SK-N-SH (cell line): ENCODE measurements at regions not wholly inside any gene's neighbourhood (a gene's known extent, or its start where the extent isn't known, plus 50 kb on each side); places are given as distances from the start of the nearest gene placed in this dataset.

Experiments
- CTCF ChIA-PET: fragments of 300-600, 350-600 bp; formaldehyde crosslinking; extraction: SDS; loops from one replicate; lab custom pipeline; 2021; lab: Yijun Ruan, JAX
- POLR2A ChIA-PET: fragments of 350-600 bp; sonication (Branson Sonifier 250); formaldehyde crosslinking; extraction: SDS; loops from one replicate; lab custom pipeline; 2020; ENCODE audit warnings: antibody characterized with exemption, inconsistent platforms; lab: Yijun Ruan, JAX
- DNase-seq: peaks from one replicate; pipeline ENCODE4 v3.0.0; 2012
- H2AFZ ChIP-seq: fragments of 200-600 bp; sonication (generic); 2 replicates; pipeline ENCODE4 v1.8.1; 2016; ENCODE audit warnings: antibody characterized with exemption, mild to moderate bottlenecking, low read depth
- H3F3A ChIP-seq: fragments of 200-600 bp; sonication (generic); replicated peaks from 2 replicates; pipeline ENCODE3; 2016; ENCODE audit warnings: antibody characterized with exemption, mild to moderate bottlenecking; ENCODE audit not compliant: insufficient read depth
- H3K27ac ChIP-seq, 2 experiments: fragments of 200-500 bp in 1 of 2; fragments of 200-600 bp in 1 of 2; sonication (Bioruptor generic) in 1 of 2; sonication (generic), shearing (Covaris generic) in 1 of 2; 2 replicates each; pipeline versions ENCODE4 v1.5.1 to v1.6.1; 2014 to 2016; ENCODE audit warnings: low read depth in 2 of 2, inconsistent platforms in 1 of 2, low read length in 1 of 2, mild to moderate bottlenecking in 1 of 2, mixed read lengths in 1 of 2
- H3K27me3 ChIP-seq: fragments of 200-600 bp; sonication (generic), shearing (Covaris generic); 2 replicates; pipeline ENCODE4 v1.6.1; 2016; ENCODE audit warnings: mixed run types; ENCODE audit not compliant: insufficient read depth
- H3K36me3 ChIP-seq, 2 experiments: fragments of 200-500 bp in 1 of 2; fragments of 200-600 bp in 1 of 2; sonication (Bioruptor generic) in 1 of 2; sonication (generic) in 1 of 2; replicated peaks in 1 of 2; 2 replicates each; pipeline versions ENCODE3 to v1.5.1; 2014 to 2016; ENCODE audit warnings: low read length in 1 of 2, mild to moderate bottlenecking in 1 of 2; ENCODE audit not compliant: insufficient read depth in 2 of 2, control insufficient read depth in 1 of 2
- H3K4me1 ChIP-seq, 2 experiments: fragments of 200-500 bp in 1 of 2; fragments of 200-600 bp in 1 of 2; sonication (Bioruptor generic) in 1 of 2; sonication (generic), shearing (Covaris generic) in 1 of 2; 2 replicates each; pipeline versions ENCODE4 v1.5.1 to v1.6.1; 2014 to 2016; ENCODE audit warnings: low read depth in 1 of 2, low read length in 1 of 2, mixed run types in 1 of 2; ENCODE audit not compliant: insufficient read depth in 2 of 2, control insufficient read depth in 1 of 2
- H3K4me2 ChIP-seq: fragments of 200-600 bp; sonication (generic), shearing (Covaris generic); 2 replicates; pipeline ENCODE4 v1.6.1; 2017; ENCODE audit warnings: mixed run types
- H3K4me3 ChIP-seq, 2 experiments: fragments of 200-500 bp in 1 of 2; fragments of 200-600 bp in 1 of 2; sonication (Bioruptor generic) in 1 of 2; sonication (generic), shearing (Covaris generic) in 1 of 2; 2 replicates each; pipeline versions ENCODE4 v1.5.1 to v1.8.1; 2014 to 2016; ENCODE audit warnings: low read depth in 2 of 2, inconsistent platforms in 1 of 2, low read length in 1 of 2, mild to moderate bottlenecking in 1 of 2, mixed read lengths in 1 of 2, moderate library complexity in 1 of 2
- H3K79me2 ChIP-seq: fragments of 200-600 bp; sonication (generic); 2 replicates; pipeline ENCODE4 v1.8.1; 2017; ENCODE audit warnings: mild to moderate bottlenecking; ENCODE audit not compliant: insufficient read depth
- H3K9ac ChIP-seq: fragments of 200-600 bp; sonication (generic); 2 replicates; pipeline ENCODE4 v1.6.1; 2017; ENCODE audit warnings: mixed run types
- H3K9me2 ChIP-seq: fragments of 200-600 bp; sonication (generic); 2 replicates; pipeline ENCODE4 v1.6.1; 2017; ENCODE audit warnings: mixed run types
- H3K9me3 ChIP-seq: fragments of 200-600 bp; sonication (generic); 2 replicates; pipeline ENCODE4 v1.6.1; 2017; ENCODE audit warnings: mixed run types, mild to moderate bottlenecking, moderate library complexity
- H4K20me1 ChIP-seq: fragments of 200-600 bp; sonication (generic); 2 replicates; pipeline ENCODE4 v1.6.1; 2017; ENCODE audit warnings: mild to moderate bottlenecking, mixed run types; ENCODE audit not compliant: insufficient read depth
- CHD2 ChIP-seq: fragments of 150-350 bp; IDR thresholded peaks from 2 replicates; pipeline ENCODE4 v1.6.1; 2018; ENCODE audit warnings: low read length; ENCODE audit not compliant: partially characterized antibody
- CTCF ChIP-seq: fragments of 200-600 bp; sonication (generic); IDR thresholded peaks from 2 replicates; pipeline ENCODE4 v1.6.1; 2017; ENCODE audit warnings: antibody characterized with exemption, mild to moderate bottlenecking, moderate library complexity
- EP300 ChIP-seq, 2 experiments: IDR thresholded peaks; 2 replicates each; pipeline versions ENCODE4 v1.4.0 to v1.6.1; 2012; ENCODE audit warnings: borderline replicate concordance in 1 of 2, low read depth in 1 of 2, low read length in 1 of 2
- FOSL2 ChIP-seq: IDR thresholded peaks from 2 replicates; pipeline ENCODE4 v1.4.0; 2012; ENCODE audit warnings: low read depth, mild to moderate bottlenecking, moderate library complexity, borderline replicate concordance
- FOXJ3 ChIP-seq: sonication (generic); formaldehyde crosslinking; IDR thresholded peaks from 2 replicates; pipeline ENCODE4 v1.5.1; 2020; ENCODE audit warnings: mild to moderate bottlenecking, missing genetic modification reagents
- JUND ChIP-seq: IDR thresholded peaks from 2 replicates; pipeline ENCODE4 v1.4.0; 2012
- NRF1 ChIP-seq: IDR thresholded peaks from 2 replicates; pipeline ENCODE4 v1.6.1; 2012; ENCODE audit warnings: low read depth, mild to moderate bottlenecking, low read length
- PBX3 ChIP-seq: IDR thresholded peaks from 2 replicates; pipeline ENCODE4; 2012
- RCOR1 ChIP-seq: fragments of 150-350 bp; IDR thresholded peaks from 2 replicates; pipeline ENCODE4 v1.6.1; 2017; ENCODE audit warnings: antibody characterized with exemption, low read length
- RFX5 ChIP-seq: IDR thresholded peaks from 2 replicates; pipeline ENCODE4 v1.6.1; 2012; ENCODE audit warnings: mild to moderate bottlenecking, improper control_type of control experiment, low read length
- SMC3 ChIP-seq: IDR thresholded peaks from 2 replicates; pipeline ENCODE4 v1.6.1; 2012; ENCODE audit warnings: low read depth, low read length, improper control_type of control experiment
- TAF1 ChIP-seq: IDR thresholded peaks from 2 replicates; pipeline ENCODE4 v1.6.1; 2012; ENCODE audit warnings: low read depth, mild to moderate bottlenecking, low read length, moderate library complexity, borderline replicate concordance
- TCF12 ChIP-seq: IDR thresholded peaks from 2 replicates; pipeline ENCODE4 v1.4.0; 2012
- TEAD4 ChIP-seq: IDR thresholded peaks from 2 replicates; pipeline ENCODE4 v1.4.0; 2012; ENCODE audit warnings: mild to moderate bottlenecking, borderline replicate concordance; ENCODE audit not compliant: insufficient read depth
- WGBS: methylation state at CpG from one replicate; pipeline ENCODE4 v1.1.6; 2017; ENCODE audit warnings: low lambda C conversion rate; 5-methylcytosine and 5-hydroxymethylcytosine counted together
- TF ChIP-seq, protein P1 (sequence below): fragments of 150-350 bp; IDR thresholded peaks from 2 replicates; pipeline ENCODE4 v1.6.1; 2017; ENCODE audit warnings: antibody characterized with exemption, low read length, low read depth, borderline replicate concordance

DNA sequence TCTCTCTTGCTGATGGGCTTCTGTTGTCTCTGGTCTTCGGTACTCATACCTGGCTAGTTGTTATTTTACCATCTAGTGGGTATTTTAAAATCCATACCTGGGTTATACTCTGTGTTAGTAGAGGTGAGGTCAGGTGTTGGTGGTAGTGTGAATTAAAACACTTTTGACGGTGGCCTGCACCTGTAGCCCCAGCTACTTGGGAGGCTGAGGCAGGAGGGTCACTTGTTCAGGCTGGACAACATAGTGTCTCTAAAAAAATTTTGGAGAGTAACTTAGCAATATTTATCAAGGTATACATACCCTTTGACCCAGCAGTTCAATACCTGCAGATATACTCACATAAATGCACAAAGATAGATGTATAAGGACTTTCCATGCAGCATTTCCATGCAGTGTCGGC lies 55.4 kb downstream of the GSX1 start:
- no peak overlapping the region for H3K9ac ChIP-seq
- H3K36me3 ChIP-seq = no peaks in the 10 kb centered on the region
- ChIA-PET CTCF (interaction anchor here (1.3 to 1.5 kb wide), 3 partner anchors 21 to 485 kb away, joined by 3 to 4 read pairs (median 3); no protein-coding TSS in a partner anchor), POLR2A (no interaction called here)
- H3K4me2 ChIP-seq = no peak overlapping the region
- no peaks in the 10 kb centered on the region for H3K9me2 ChIP-seq
- no peaks in the 10 kb centered on the region for H3K9me3 ChIP-seq
- DNase-seq = no peak
- H3K79me2 ChIP-seq = no peaks in the 10 kb centered on the region
- TF ChIP-seq PBX3 = no peak
- no peak for TF ChIP-seq EP300 (IDR thresholded peaks at IDR 0.05; ENCODE audit: borderline replicate concordance in 1 of 2, low read depth in 1 of 2, low read length in 1 of 2)
- no peak for TF ChIP-seq RCOR1
- TF ChIP-seq, protein P1, sequence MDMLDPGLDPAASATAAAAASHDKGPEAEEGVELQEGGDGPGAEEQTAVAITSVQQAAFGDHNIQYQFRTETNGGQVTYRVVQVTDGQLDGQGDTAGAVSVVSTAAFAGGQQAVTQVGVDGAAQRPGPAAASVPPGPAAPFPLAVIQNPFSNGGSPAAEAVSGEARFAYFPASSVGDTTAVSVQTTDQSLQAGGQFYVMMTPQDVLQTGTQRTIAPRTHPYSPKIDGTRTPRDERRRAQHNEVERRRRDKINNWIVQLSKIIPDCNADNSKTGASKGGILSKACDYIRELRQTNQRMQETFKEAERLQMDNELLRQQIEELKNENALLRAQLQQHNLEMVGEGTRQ = no peak
- TF ChIP-seq NRF1 = no peak
- no peak for TF ChIP-seq TEAD4
- no peak for TF ChIP-seq FOSL2
- TF ChIP-seq RFX5 = no peak
- TF ChIP-seq SMC3 = no peak
- no peak for TF ChIP-seq CTCF
- no peak for TF ChIP-seq CHD2
- TF ChIP-seq JUND = no peak
- TF ChIP-seq TAF1 = no peak
- H4K20me1 ChIP-seq = no peaks in the 10 kb centered on the region
- no peaks in the 10 kb centered on the region for H3K4me1 ChIP-seq
- no peaks in the 10 kb centered on the region for H3F3A ChIP-seq
- 23% methylated on average over 3 of the region's 3 CpGs for WGBS
- H3K4me3 ChIP-seq = no peak overlapping the region
- no peak overlapping the region for H2AFZ ChIP-seq
- no peak overlapping the region for H3K27ac ChIP-seq
- H3K27me3 ChIP-seq = peaks cover 23% of the 10 kb centered on the region; the same call in 1 of the 2 replicates

DNA sequence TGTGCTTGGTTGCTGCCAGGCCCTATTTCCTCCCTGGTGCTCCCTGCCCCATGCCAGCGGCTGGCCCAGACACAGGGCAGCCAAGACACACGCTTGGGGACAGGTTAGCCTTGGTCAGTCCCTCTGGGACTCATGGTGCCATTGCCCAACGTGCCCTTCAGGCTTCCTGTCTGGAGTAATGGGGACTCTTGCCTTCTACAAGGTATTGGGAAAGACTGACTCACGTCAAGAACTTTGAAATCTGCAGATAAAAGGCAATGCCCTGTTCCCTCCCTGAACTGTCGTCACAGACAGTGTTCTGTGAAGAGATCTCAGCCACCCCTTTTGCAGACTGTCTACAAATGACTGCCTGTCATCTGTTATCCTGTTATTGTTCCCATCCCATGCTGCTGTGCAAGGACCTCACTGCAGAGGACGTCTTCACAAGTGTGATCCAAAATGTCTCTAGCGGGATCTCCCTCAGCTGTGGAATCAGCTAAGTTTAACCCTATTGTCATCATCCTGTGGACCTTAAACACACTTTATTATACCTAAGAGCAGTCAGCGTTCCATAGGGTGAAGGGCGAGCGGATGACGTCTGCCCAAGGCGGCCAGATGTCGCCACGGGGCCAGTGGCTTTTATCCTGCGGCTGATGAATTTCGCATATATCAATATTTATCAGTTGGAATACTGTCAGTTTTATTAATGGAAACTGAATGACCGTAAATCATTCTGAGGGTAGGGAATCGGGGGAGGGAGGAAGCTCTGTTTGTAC lies 59.0 kb downstream of the GSX1 start:
- H3K79me2 ChIP-seq = no peaks in the 10 kb centered on the region
- H3K27ac ChIP-seq = no peak overlapping the region
- H4K20me1 ChIP-seq = no peaks in the 10 kb centered on the region
- H3K9me2 ChIP-seq = no peaks in the 10 kb centered on the region
- no peaks in the 10 kb centered on the region for H3K36me3 ChIP-seq
- TF ChIP-seq JUND (no peak), TCF12 (no peak), FOXJ3 (CRISPR knock-in tag) (no peak)
- no peak overlapping the region for H3K4me3 ChIP-seq
- no peak overlapping the region for H3K9ac ChIP-seq
- no peak for DNase-seq
- no peaks in the 10 kb centered on the region for H3K4me1 ChIP-seq
- H3F3A ChIP-seq = no peaks in the 10 kb centered on the region
- peaks cover 44% of the 10 kb centered on the region; the same call in 1 of the 2 replicates for H3K27me3 ChIP-seq
- no peak overlapping the region for H2AFZ ChIP-seq
- ChIA-PET POLR2A (no interaction called here), CTCF (interaction anchor here (1.4 to 1.5 kb wide), 2 partner anchors 23 to 108 kb away, joined by 3 read pairs; no protein-coding TSS in a partner anchor)
- H3K4me2 ChIP-seq = no peak overlapping the region
- H3K9me3 ChIP-seq = no peaks in the 10 kb centered on the region
- WGBS = 1% methylated on average over 17 of the region's 18 CpGs
